ENCODE measurements at regions not wholly inside any gene's neighbourhood (a gene's known extent, or its start where the extent isn't known, plus 50 kb on each side); places are given as distances from the start of the nearest gene placed in this dataset.

DNA sequence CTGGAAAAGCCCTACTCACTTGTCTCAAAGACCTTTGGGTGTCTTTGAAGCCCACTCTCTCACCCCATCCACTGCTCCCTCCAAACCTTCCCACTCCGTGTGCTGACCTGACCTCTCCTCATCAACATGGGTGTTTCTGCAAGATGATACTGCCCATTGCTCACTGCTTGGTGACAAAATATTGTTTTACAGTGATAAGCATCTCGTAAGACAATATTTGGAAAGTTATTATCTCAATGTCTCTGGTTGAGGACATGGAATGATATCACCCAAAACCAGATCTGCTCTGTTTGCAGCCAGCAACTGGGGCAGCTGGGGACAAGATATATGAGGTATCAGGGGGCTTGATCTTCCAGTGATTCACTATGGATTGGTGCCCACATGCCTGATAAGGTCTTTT, 195.8 kb downstream of the SALL1 start:
- no peak for DNase-seq (ENCODE audit: low read depth)

DNA sequence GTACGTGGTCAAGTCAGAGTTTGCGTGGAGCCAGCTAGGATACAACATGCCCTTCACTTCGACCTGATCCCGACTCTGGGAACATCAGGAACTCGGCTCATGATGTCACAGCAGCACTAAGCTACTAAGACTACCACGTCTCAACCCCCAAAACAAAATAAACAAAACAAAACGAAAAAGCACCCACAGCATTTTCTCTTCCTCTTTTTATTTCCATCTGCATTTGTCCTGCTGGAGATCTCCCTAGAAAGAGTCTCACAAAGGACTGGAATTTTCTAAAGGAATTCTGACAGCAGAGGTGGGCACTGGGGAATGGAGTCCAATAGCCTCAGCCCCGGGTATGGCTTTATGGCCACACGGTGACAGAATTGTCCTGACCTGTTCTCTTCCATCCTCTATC, 196.6 kb downstream of the SALL1 start:
- no peak for DNase-seq (ENCODE audit: low read depth)

DNA sequence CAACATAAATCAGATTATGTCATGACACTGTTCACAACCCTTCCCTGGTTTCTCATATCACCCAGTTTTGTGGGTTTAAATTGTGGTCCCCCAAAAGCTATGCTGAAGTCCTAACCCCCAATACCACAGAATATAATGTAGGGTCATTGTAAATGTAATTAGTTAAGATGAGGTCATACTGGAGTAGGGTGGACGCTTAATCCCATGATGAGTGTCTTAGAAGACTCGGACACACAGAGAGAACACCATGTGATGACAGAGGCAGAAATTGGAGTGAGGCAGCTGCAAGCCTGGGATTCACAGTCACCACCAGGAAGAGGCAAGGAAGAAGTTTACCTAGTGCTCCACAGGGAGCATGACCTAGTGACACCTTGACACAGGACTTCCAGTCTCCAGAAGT, 197.8 kb downstream of the SALL1 start:
- DNase-seq (ENCODE audit: low read depth) = no peak

- no peak for DNase-seq (ENCODE audit: low read depth)
These were observed 200.1 kb downstream of the SALL1 start for GRCh38 chr16:50950955-50951354.

DNA sequence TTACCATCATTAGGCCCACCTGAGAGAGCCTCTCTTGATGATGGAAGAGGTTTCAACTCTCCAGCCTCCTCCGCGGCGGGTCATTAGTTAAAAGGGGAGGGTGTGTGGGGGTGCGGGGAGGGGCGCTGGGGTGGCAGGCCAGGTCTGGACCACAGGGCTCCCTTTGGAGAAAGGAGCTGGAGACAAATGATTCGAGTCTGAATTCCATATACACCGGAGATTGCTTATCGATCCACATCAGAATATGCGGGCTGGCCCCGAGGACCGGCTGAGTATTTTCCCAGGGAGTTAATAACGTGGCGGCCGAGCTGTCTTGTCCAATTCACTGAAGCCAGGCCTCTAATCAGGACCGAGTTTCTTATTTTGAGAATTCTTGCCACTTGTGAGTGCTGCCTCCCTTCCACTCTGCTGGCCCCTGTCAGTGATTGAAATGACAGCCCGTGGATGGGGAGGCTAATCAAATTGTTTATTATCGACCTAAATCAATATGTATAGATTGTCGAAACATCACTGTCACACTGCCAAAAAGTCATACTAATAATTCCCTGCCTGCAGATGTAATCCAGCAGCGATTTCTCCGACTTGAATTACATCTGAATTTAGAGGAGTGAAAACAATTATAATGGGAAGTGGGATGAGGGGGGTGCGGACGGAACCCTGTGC, 202.7 kb downstream of the SALL1 start:
- DNase-seq (ENCODE audit: low read depth) = no peak

- DNase-seq (ENCODE audit: low read depth) = no peak
These were observed 203.2 kb downstream of the SALL1 start for GRCh38 chr16:50947826-50948225.

DNA sequence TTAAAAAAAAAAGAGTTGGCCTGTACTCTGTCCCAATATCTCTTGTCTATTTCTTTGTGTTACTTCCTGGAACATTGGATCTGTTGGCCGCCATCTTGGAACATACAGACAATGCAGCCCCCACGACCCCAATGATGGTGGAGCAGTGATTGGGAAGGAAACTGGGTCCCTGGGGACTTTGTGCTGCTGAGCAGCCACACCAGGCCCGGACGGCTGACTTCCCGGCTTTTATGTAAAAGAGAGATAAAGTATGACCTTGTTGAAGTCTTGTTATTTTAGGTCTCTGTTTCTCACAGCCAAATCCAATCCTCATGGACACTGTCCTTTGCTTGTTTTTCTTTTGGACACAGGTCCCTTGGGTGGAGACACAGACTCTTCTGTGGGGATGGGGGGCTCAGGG, 204.5 kb downstream of the SALL1 start:
- no peak for DNase-seq (ENCODE audit: low read depth)

DNA sequence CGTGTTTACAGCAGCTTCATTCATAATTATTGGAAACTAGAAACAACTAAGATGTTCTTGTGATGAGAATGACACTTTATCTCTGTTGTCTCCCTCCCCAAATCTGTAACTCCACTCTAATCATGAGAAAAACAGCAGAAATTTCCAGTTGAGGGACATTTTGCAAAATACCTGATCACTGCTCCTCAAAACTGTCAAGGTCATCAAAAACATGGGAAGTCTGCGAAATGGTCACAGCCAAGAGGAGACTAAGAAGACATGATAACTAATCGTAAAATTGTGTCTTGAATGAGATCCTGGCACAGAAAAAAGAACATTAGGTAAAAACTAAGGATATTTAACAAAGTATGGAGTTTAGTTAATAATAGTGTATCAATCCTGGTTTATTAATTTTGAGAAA, 204.2 kb downstream of the CYLD start:
- no peak for DNase-seq (ENCODE audit: low read depth)

DNA sequence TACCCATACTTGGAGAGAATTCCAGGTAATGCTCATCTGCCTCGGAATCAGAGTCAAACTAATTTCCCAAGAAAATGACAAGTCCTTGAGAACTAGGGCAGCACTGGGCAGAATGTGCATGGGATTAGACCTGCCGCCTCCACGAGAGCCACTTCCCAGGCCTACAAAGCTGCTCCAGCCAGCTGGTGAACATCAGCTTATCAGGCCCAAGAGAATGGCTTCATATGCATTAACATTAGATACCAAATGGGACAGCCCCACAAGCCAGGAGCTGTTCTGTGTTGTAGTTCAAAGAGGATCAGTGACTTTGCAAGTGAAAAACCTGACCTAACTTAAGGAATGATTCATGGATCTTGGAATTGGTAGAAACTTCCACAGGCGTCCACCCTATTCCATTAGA, 203.3 kb downstream of the CYLD start:
- DNase-seq (ENCODE audit: low read depth) = no peak

DNA sequence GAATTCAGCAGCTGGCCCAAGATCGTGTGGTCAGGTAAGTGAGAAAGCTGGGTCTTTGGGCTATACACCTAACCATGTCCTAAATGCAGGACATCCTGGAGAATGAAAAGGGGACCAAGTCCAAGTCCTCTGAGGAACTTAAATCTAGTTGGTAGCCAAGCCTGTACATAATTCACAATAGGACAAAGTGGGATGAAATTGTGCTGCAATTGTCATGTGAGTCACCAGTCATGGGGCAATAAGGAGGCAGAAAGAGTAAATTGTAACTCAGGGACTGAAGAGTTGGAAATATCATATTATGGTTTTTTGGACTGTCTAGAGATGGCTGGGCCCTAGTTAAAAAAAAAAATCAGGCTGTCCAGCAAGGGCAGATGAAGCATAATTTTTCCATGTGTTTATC, 202.6 kb downstream of the CYLD start:
- DNase-seq (ENCODE audit: low read depth) = no peak

GRCh38 chr16:50944033-50944432, 202.1 kb downstream of the CYLD start:
- DNase-seq (ENCODE audit: low read depth) = no peak

- no peak for DNase-seq (ENCODE audit: low read depth)
These were observed 200.3 kb downstream of the CYLD start for GRCh38 chr16:50942143-50942542.

- DNase-seq (ENCODE audit: low read depth) = no peak
These were observed 199.8 kb downstream of the CYLD start for GRCh38 chr16:50941681-50942080.

- DNase-seq (ENCODE audit: low read depth) = no peak
These were observed 198.5 kb downstream of the CYLD start for GRCh38 chr16:50940275-50940854.

DNA sequence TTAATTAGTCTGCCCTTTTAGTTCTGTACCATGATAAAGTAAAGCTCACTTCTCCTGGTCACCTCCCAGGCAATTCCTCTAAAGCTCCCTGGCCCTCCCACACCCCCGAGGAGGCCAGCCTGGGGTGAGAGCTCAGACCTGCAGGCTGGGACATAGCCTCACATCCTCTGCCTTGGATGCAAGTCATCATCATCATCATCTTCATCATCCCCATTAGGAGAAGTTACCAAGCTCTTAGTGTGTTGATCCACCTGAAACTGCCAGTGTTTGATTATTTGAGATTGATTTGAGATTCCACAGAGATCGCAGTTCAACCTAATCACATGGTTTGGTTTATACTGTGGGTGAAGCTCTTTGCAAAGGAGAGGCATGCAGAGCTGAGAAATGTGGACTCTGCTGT, 197.5 kb downstream of the CYLD start:
- DNase-seq (ENCODE audit: low read depth) = no peak

DNA sequence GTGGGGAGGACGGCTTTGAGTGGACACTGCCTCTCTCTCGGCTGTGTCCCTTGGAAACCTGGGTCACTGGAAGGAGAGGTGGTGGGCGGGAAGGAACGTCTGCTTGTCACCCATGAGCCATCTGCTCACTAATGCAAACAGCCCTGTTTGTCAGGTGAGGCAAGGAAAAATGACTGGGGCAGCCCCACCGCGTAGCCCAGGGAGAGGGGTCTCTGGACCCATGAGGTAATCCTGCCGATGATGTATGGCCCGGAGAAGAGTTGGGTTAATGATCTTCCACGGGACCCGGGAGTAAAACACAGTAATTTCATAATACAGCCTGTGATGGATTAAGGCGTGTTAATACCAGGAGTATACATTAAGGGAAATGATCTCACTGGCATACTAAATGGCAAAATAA, 197.0 kb downstream of the CYLD start:
- DNase-seq (ENCODE audit: low read depth) = no peak

- DNase-seq (ENCODE audit: low read depth) = no peak
These were observed 191.4 kb downstream of the CYLD start for GRCh38 chr16:50933262-50933661.

- DNase-seq (ENCODE audit: low read depth) = no peak
These were observed 190.6 kb downstream of the CYLD start for GRCh38 chr16:50932348-50932935.

- DNase-seq (ENCODE audit: low read depth) = no peak
These were observed 186.2 kb downstream of the CYLD start for GRCh38 chr16:50928065-50928464.

- DNase-seq (ENCODE audit: low read depth) = peak; percentile 33
These were observed 184.0 kb downstream of the CYLD start for GRCh38 chr16:50925758-50926357.

GRCh38 chr16:50924759-50925545, 183.1 kb downstream of the CYLD start:
- no peak for DNase-seq (ENCODE audit: low read depth)

DNA sequence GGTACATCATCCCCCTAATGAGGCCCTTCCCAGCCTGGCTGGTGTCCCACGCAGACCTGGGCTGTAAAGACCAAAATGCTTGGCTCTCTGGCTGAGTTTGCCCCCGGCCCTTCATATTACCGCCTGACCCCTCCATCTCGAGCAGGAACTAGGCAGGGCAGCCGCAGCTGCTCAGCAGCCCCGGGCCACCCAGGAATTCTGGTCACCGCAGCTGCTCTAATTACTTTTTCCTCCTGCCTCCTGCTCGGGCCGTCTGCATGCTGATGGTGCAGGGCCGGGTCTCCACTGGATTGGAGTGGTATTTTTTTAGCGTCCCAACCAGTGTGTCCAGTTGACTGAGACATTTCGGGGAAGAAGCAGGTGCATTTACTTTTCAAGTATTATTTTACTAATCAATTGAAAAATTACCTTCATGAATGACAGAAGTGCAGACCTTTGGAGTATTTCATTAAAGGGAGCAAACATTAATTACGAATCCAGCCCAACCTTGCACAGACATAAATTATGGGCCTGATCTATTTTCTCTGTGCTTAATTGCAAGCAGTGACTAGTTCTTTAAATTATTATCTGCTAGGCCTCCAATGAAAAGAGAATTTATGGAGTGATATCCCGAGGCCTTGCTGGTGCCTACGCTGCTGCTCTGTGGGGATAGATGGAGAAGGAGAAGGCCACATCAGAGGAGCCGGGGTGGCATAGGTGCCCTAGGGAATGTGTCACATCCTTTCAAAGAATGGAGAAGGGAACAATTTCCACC, 176.2 kb downstream of the CYLD start:
- DNase-seq (ENCODE audit: low read depth) = no peak
